Endodermal cell (in vitro differentiated cells): ENCODE measurements at regions not wholly inside any gene's neighbourhood (a gene's known extent, or its start where the extent isn't known, plus 50 kb on each side); places are given as distances from the start of the nearest gene placed in this dataset.

Experiments
- DNase-seq: peaks from one replicate; pipeline ENCODE4 v3.0.0-alpha.2; 2017
- H3K27ac ChIP-seq: 2 replicates; pipeline ENCODE4 v1.5.1; 2013; ENCODE audit warnings: mild to moderate bottlenecking, low read depth, low read length, moderate library complexity
- H3K27me3 ChIP-seq: 2 replicates; pipeline ENCODE4 v1.6.1; 2013; ENCODE audit warnings: mild to moderate bottlenecking, low read length, moderate library complexity; ENCODE audit not compliant: insufficient read depth, control insufficient read depth, poor library complexity, severe bottlenecking
- H3K36me3 ChIP-seq: 2 replicates; pipeline ENCODE4 v1.7.0; 2013; ENCODE audit warnings: mild to moderate bottlenecking, low read length, moderate library complexity; ENCODE audit not compliant: control insufficient read depth, insufficient read depth
- H3K4me1 ChIP-seq: one replicate; pipeline ENCODE4 v1.7.0; 2013; ENCODE audit warnings: low read length; ENCODE audit not compliant: control insufficient read depth, insufficient read depth
- H3K4me3 ChIP-seq: 2 replicates; pipeline ENCODE4 v1.5.1; 2013; ENCODE audit warnings: mild to moderate bottlenecking, low read length, moderate library complexity
- H3K9ac ChIP-seq: 2 replicates; pipeline ENCODE4 v1.6.1; 2013; ENCODE audit warnings: mild to moderate bottlenecking, low read length, moderate library complexity; ENCODE audit not compliant: poor library complexity, severe bottlenecking; ENCODE audit errors: extremely low read depth
- H3K9me3 ChIP-seq: 2 replicates; pipeline ENCODE4 v1.6.1; 2013; ENCODE audit warnings: mild to moderate bottlenecking, low read length, moderate library complexity; ENCODE audit not compliant: control insufficient read depth
- H3K27ac Mint-ChIP-seq: 2 replicates; pipeline ENCODE4 v1.8.0; 2020; ENCODE audit warnings: mixed read lengths
- H3K27me3 Mint-ChIP-seq: 2 replicates; pipeline ENCODE4 v1.8.0; 2021; ENCODE audit warnings: mild to moderate bottlenecking, mixed read lengths; ENCODE audit not compliant: insufficient read depth
- H3K36me3 Mint-ChIP-seq: 2 replicates; pipeline ENCODE4 v1.8.0; 2020; ENCODE audit warnings: low read depth, mixed read lengths
- H3K4me1 Mint-ChIP-seq: 2 replicates; pipeline ENCODE4 v1.8.0; 2020; ENCODE audit warnings: mixed read lengths
- H3K4me3 Mint-ChIP-seq: 2 replicates; pipeline ENCODE4 v1.8.0; 2020; ENCODE audit warnings: mild to moderate bottlenecking, moderate library complexity, mixed read lengths
- H3K9me3 Mint-ChIP-seq: 2 replicates; pipeline ENCODE4 v1.8.0; 2020; ENCODE audit warnings: mild to moderate bottlenecking, mixed read lengths
- WGBS, 2 experiments: methylation state at CpG; one replicate each; pipeline versions ENCODE4 v1.1.5 to v1.1.7; 2013; ENCODE audit warnings: missing lambda C conversion rate in 2 of 2, mixed read lengths in 1 of 2; ENCODE audit not compliant: insufficient coverage in 1 of 2, insufficient read length in 1 of 2; 5-methylcytosine and 5-hydroxymethylcytosine counted together
- TF ChIP-seq, protein P1 (sequence below): fragments of 200-600 bp; sonication (generic); conservative IDR thresholded peaks from 2 replicates; pipeline ENCODE4 v1.5.0; 2021; ENCODE audit warnings: antibody characterized with exemption, mild to moderate bottlenecking

DNA sequence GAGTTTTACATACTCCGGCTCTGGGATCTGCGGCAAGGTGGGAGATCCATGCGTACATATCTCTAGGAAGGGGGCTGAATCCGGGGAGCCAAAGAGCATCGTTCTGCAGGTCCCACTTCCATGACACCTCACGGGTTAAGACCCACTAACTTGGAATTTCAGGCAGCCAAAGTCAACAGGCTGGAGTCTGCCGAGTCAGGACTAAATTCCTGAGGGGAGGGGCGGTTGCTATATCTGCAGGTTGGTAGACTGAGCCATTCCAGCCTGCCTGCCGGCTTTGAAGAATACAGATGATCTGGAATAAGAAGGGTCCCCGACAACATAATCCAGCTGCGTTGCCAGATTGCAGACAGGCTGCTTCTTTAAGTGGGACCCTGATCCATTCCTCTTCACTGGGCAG, 65.4 kb upstream of the PEX5L start:
- H3K9ac ChIP-seq, result no peak overlapping the region
- H3K36me3 ChIP-seq, result no peaks in the 10 kb centered on the region
- H3K27me3 ChIP-seq, result no peaks in the 10 kb centered on the region
- H3K36me3 Mint-ChIP-seq, result no peaks in the 10 kb centered on the region
- H3K9me3 Mint-ChIP-seq, result peaks cover 11% of the 10 kb centered on the region
- peak; percentile 80 for DNase-seq
- H3K9me3 ChIP-seq, result peaks cover 16% of the 10 kb centered on the region
- H3K27ac Mint-ChIP-seq, result peak overlapping the region; percentile 58
- H3K4me1 Mint-ChIP-seq, result peaks cover 27% of the 10 kb centered on the region
- H3K4me3 Mint-ChIP-seq, result no peak overlapping the region
- no peaks in the 10 kb centered on the region for H3K27me3 Mint-ChIP-seq
- H3K4me1 ChIP-seq, result peaks cover 6% of the 10 kb centered on the region
- TF ChIP-seq, protein P1, sequence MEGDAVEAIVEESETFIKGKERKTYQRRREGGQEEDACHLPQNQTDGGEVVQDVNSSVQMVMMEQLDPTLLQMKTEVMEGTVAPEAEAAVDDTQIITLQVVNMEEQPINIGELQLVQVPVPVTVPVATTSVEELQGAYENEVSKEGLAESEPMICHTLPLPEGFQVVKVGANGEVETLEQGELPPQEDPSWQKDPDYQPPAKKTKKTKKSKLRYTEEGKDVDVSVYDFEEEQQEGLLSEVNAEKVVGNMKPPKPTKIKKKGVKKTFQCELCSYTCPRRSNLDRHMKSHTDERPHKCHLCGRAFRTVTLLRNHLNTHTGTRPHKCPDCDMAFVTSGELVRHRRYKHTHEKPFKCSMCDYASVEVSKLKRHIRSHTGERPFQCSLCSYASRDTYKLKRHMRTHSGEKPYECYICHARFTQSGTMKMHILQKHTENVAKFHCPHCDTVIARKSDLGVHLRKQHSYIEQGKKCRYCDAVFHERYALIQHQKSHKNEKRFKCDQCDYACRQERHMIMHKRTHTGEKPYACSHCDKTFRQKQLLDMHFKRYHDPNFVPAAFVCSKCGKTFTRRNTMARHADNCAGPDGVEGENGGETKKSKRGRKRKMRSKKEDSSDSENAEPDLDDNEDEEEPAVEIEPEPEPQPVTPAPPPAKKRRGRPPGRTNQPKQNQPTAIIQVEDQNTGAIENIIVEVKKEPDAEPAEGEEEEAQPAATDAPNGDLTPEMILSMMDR, result no peak
- H3K4me3 ChIP-seq, result peak overlapping the region; percentile 55
- H3K27ac ChIP-seq, result no peak overlapping the region
- 72 to 76% methylated on average over 6 to 11 of the region's 11 CpGs for WGBS, 2 experiments

GRCh38 chr3:180102604-180103003, 65.9 kb upstream of the PEX5L start:
- Mint-ChIP-seq H3K4me3 (peak overlapping the region; percentile 8), H3K27me3 (no peaks in the 10 kb centered on the region), H3K9me3 (peaks cover 11% of the 10 kb centered on the region), H3K4me1 (peaks cover 27% of the 10 kb centered on the region), H3K27ac (peak overlapping the region; percentile 87), H3K36me3 (no peaks in the 10 kb centered on the region)
- 83 to 97% methylated on average over 1 of the region's 1 CpG for WGBS, 2 experiments
- H3K4me3 ChIP-seq, result peak overlapping the region; percentile 55
- H3K9ac ChIP-seq, result no peak overlapping the region
- no peak for DNase-seq
- no peaks in the 10 kb centered on the region for H3K36me3 ChIP-seq
- peaks cover 16% of the 10 kb centered on the region for H3K9me3 ChIP-seq
- H3K27ac ChIP-seq, result no peak overlapping the region
- TF ChIP-seq, protein P1, result no peak
- H3K4me1 ChIP-seq, result peaks cover 6% of the 10 kb centered on the region
- H3K27me3 ChIP-seq, result no peaks in the 10 kb centered on the region

GRCh38 chr3:180116203-180116602, 79.5 kb upstream of the PEX5L start:
- no peak overlapping the region for H3K4me3 ChIP-seq
- H3K9me3 Mint-ChIP-seq, result peaks cover 3% of the 10 kb centered on the region
- 54 to 77% methylated on average over 2 to 4 of the region's 4 CpGs for WGBS, 2 experiments

More at GRCh38 chr3:180116203-180116602, 79.5 kb upstream of the PEX5L start:
- H3K27ac Mint-ChIP-seq, result peak overlapping the region; percentile 60
- no peaks in the 10 kb centered on the region for H3K36me3 Mint-ChIP-seq
- no peak for DNase-seq
- H3K9ac ChIP-seq, result no peak overlapping the region
- no peaks in the 10 kb centered on the region for H3K9me3 ChIP-seq
- H3K4me3 Mint-ChIP-seq, result no peak overlapping the region
- H3K27ac ChIP-seq, result no peak overlapping the region
- no peaks in the 10 kb centered on the region for H3K27me3 Mint-ChIP-seq
- TF ChIP-seq, protein P1, result no peak
- peaks cover 19% of the 10 kb centered on the region for H3K4me1 Mint-ChIP-seq
- H3K4me1 ChIP-seq, result peaks cover 12% of the 10 kb centered on the region
- no peaks in the 10 kb centered on the region for H3K27me3 ChIP-seq
- H3K36me3 ChIP-seq, result no peaks in the 10 kb centered on the region
